AG04450 (cell line): ENCODE measurements at regions not wholly inside any gene's neighbourhood (a gene's known extent, or its start where the extent isn't known, plus 50 kb on each side); places are given as distances from the start of the nearest gene placed in this dataset.

Source experiments
- CTCF ChIA-PET: fragments of 300-600, 350-600 bp; formaldehyde crosslinking; extraction: SDS; loops from one replicate; lab custom pipeline; 2022; ENCODE audit warnings: antibody characterized with exemption, inconsistent platforms; lab: Charles Lee
- POLR2A ChIA-PET: fragments of 350-600 bp; formaldehyde crosslinking; extraction: SDS; loops from one replicate; lab custom pipeline; 2021; ENCODE audit warnings: antibody characterized with exemption, inconsistent platforms; lab: Yijun Ruan, JAX
- DNase-seq: peaks from one replicate; pipeline ENCODE4 v3.0.0-alpha.2; 2011; ENCODE audit warnings: low read depth, low spot score
- H3K27ac ChIP-seq: one replicate; pipeline ENCODE4 v1.5.1; 2012; ENCODE audit warnings: low read depth, low read length, control low read depth
- H3K27me3 ChIP-seq: one replicate; pipeline ENCODE4 v1.6.0; 2012; ENCODE audit warnings: low read length; ENCODE audit not compliant: control insufficient read depth, insufficient read depth
- H3K4me3 ChIP-seq: 2 replicates; pipeline ENCODE4 v1.5.1; 2011; ENCODE audit warnings: mild to moderate bottlenecking, low read depth, low read length, control low read depth
- H3K9me3 ChIP-seq: 2 replicates; pipeline ENCODE4 v1.5.1; 2012; ENCODE audit warnings: low read length; ENCODE audit not compliant: control insufficient read depth, insufficient read depth
- TF ChIP-seq, protein P1 (sequence below): IDR thresholded peaks from 2 replicates; pipeline ENCODE4 v1.5.1; 2011; ENCODE audit warnings: low read depth, low read length, control low read depth, inconsistent platforms

DNA sequence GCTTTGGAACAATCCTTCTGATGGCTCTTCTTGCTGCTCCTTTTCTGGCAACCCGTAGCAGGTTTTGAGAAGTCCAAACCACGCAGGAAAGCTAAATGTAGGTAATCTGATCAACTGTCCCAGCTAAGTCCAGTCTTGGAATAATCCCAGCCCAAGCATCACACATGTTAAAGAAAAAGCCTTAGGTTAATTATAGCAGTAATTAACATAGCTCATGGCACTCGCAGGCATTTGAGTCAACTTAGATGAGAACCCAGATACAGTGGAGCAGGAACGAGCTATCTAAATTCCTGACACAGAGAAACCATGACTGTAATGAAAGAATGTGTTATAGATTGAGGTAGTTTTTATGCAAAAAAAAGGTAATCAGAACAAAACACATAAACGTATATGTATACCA is 844.8 kb downstream of the CDH9 start:
- peaks cover 5% of the 10 kb centered on the region; the same call in 1 of the 2 replicates for H3K9me3 ChIP-seq
- no peak for DNase-seq
- no peaks in the 10 kb centered on the region for H3K27me3 ChIP-seq
- TF ChIP-seq, protein P1, sequence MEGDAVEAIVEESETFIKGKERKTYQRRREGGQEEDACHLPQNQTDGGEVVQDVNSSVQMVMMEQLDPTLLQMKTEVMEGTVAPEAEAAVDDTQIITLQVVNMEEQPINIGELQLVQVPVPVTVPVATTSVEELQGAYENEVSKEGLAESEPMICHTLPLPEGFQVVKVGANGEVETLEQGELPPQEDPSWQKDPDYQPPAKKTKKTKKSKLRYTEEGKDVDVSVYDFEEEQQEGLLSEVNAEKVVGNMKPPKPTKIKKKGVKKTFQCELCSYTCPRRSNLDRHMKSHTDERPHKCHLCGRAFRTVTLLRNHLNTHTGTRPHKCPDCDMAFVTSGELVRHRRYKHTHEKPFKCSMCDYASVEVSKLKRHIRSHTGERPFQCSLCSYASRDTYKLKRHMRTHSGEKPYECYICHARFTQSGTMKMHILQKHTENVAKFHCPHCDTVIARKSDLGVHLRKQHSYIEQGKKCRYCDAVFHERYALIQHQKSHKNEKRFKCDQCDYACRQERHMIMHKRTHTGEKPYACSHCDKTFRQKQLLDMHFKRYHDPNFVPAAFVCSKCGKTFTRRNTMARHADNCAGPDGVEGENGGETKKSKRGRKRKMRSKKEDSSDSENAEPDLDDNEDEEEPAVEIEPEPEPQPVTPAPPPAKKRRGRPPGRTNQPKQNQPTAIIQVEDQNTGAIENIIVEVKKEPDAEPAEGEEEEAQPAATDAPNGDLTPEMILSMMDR, result no peak
- H3K4me3 ChIP-seq, result no peak overlapping the region
- ChIA-PET POLR2A (no interaction called here), CTCF (no interaction called here)
- no peak overlapping the region for H3K27ac ChIP-seq

DNA sequence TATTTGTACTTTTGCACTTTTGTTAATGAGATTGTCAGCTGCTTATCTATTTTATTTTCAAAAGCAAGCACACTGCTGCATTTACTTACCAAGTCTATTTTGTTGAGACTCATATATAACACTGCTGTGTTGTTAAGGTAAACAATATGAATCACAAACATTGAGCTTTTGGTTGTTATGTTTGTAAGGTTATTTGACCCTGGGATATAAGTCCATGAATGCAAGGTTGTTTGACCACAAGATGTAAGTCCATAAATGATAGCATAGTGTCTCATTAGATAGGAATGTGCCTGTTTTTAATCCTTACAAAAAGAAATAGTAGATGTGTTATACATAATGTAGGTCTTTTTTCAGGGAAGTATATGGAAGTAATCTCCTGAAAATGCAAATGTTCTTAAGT is 845.9 kb downstream of the CDH9 start:
- CTCF ChIA-PET, result no interaction called here
- no peak for DNase-seq
- TF ChIP-seq, protein P1, result no peak
- POLR2A ChIA-PET, result no interaction called here
- Histone ChIP-seq H3K4me3 (no peak overlapping the region), H3K27ac (no peak overlapping the region), H3K9me3 (peaks cover 5% of the 10 kb centered on the region; the same call in 1 of the 2 replicates), H3K27me3 (no peaks in the 10 kb centered on the region)

DNA sequence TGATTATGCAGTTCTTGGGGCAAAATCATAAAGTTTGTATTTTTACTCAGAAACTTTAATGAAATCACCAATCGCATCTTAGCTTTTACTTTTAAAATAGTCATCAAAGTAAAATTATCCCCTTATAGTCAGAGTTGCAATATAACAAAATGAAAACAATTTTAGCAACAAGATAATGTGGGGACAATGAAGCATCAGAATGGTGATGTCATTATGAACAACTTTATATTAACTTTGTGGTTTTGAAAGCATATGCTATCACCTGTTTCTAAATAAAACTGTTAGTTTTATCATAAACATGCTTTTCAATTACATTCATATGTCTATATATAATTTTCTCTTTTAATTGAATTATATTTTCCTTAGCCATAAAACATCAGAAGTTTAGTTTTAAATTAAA is 856.8 kb downstream of the CDH9 start:
- Histone ChIP-seq H3K4me3 (no peak overlapping the region), H3K27ac (no peak overlapping the region), H3K9me3 (no peaks in the 10 kb centered on the region; the same call in 1 of the 2 replicates), H3K27me3 (no peaks in the 10 kb centered on the region)
- TF ChIP-seq, protein P1, result no peak
- ChIA-PET POLR2A (no interaction called here), CTCF (no interaction called here)
- DNase-seq, result no peak

DNA sequence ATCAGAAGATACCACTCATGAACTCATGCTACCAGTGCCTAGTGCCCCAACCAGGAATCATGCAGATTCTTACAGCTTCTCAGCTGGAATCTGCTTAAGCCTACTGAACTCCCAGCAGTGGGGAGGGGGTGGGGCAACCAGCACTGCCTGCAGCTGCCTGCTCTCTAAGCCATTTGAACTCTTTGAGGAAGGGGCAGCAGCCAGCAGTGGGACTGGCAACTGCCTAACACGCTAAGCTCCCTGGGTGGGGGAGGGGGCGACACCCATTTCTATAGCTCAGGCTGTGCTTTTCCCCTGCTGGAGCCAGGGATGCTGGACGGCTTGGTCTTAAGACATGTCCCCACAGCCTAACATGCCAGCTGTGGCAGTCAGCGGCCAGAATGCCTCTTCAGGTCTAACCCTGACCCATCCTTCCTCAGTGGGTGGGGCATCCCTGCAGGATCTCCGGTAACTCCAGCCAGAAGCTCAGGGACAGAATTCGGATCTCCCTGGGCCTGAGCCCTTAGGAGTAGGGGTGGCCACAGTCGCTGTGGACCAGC is 889.7 kb downstream of the CDH9 start:
- peaks cover 17% of the 10 kb centered on the region for H3K9me3 ChIP-seq
- no peak overlapping the region for H3K4me3 ChIP-seq
- TF ChIP-seq, protein P1, result no peak
- no peak for DNase-seq
- ChIA-PET CTCF (no interaction called here), POLR2A (no interaction called here)
- no peak overlapping the region for H3K27ac ChIP-seq
- H3K27me3 ChIP-seq, result no peaks in the 10 kb centered on the region

DNA sequence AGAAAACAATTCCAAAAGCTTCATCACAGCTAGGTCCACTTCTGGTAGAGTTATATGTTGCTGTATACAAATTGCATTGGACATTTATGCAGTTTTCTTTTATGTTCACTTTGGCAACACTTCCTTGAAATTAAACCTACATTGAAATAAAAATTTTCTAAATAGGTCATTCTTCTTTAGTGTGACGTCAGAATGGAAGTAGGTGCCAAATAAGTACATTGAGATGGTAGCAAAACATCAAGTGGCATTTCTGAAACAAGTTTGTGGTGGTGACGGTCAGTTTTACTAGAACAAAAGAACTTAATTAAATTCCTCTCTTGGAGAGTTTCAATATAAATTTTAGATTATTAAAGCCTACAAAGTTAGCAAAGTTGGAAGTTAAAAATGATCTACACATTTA is 895.1 kb downstream of the CDH9 start:
- H3K9me3 ChIP-seq, result peaks cover 9% of the 10 kb centered on the region
- CTCF ChIA-PET, result no interaction called here
- H3K27ac ChIP-seq, result no peak overlapping the region
- H3K27me3 ChIP-seq, result no peaks in the 10 kb centered on the region
- TF ChIP-seq, protein P1, result no peak
- H3K4me3 ChIP-seq, result no peak overlapping the region
- POLR2A ChIA-PET, result no interaction called here
- DNase-seq, result no peak
